GM12878 (cell line): ENCODE measurements at regions not wholly inside any gene's neighbourhood (a gene's known extent, or its start where the extent isn't known, plus 50 kb on each side); places are given as distances from the start of the nearest gene placed in this dataset.

Source experiments
- CBX5 ChIP-seq: sonication (generic); IDR thresholded peaks from 2 replicates; pipeline ENCODE4 v1.6.1; 2016; ENCODE audit warnings: low read depth, moderate library complexity, mild to moderate bottlenecking, inconsistent platforms
- CTCF ChIP-seq, 3 experiments: IDR thresholded peaks in 2 of 3; conservative IDR thresholded peaks in 1 of 3; 2 replicates each; pipeline ENCODE4 v1.5.1; 2011; ENCODE audit warnings: low read depth in 3 of 3, low read length in 3 of 3, mild to moderate bottlenecking in 3 of 3, control low read depth in 2 of 3, moderate library complexity in 2 of 3, inconsistent platforms in 1 of 3, mixed read lengths in 1 of 3; ENCODE audit not compliant: control insufficient read depth in 2 of 3, insufficient read depth in 1 of 3; ENCODE audit errors: extremely low read depth in 1 of 3
- E2F4 ChIP-seq: IDR thresholded peaks from 2 replicates; pipeline ENCODE4 v1.6.1; 2012; ENCODE audit warnings: low read depth, low read length, improper control_type of control experiment
- EP300 ChIP-seq, 2 experiments: fragments of 150-350 bp in 1 of 2; IDR thresholded peaks; 2 replicates each; pipeline ENCODE4 v1.6.1; 2011 to 2012; ENCODE audit warnings: low read depth in 2 of 2, low read length in 2 of 2, borderline replicate concordance in 1 of 2, improper control_type of control experiment in 1 of 2, inconsistent platforms in 1 of 2; ENCODE audit not compliant: control insufficient read depth in 1 of 2
- GABPA ChIP-seq: IDR thresholded peaks from 2 replicates; pipeline ENCODE4 v1.6.1; 2014; ENCODE audit warnings: antibody characterized with exemption, low read depth, mild to moderate bottlenecking, inconsistent platforms
- POLR2A ChIP-seq: IDR thresholded peaks from 2 replicates; pipeline ENCODE4 v1.6.1; 2011; ENCODE audit warnings: low read depth, mild to moderate bottlenecking, low read length
- RAD21 ChIP-seq: IDR thresholded peaks from 2 replicates; pipeline ENCODE4 v1.6.1; 2011; ENCODE audit warnings: mild to moderate bottlenecking, low read depth, low read length, moderate library complexity; ENCODE audit not compliant: insufficient read depth
- REST ChIP-seq: IDR thresholded peaks from 2 replicates; pipeline ENCODE4 v1.6.1; 2012; ENCODE audit warnings: mild to moderate bottlenecking, low read depth, low read length
- RFX5 ChIP-seq: IDR thresholded peaks from 2 replicates; pipeline ENCODE4 v1.6.1; 2011; ENCODE audit warnings: low read depth, low read length, improper control_type of control experiment
- TCF7 ChIP-seq: IDR thresholded peaks from 2 replicates; pipeline ENCODE4 v1.6.1; 2014; ENCODE audit warnings: antibody characterized with exemption, borderline replicate concordance
- USF2 ChIP-seq: IDR thresholded peaks from 2 replicates; pipeline ENCODE4 v1.6.1; 2011; ENCODE audit warnings: low read depth, low read length, improper control_type of control experiment, borderline replicate concordance

- TF ChIP-seq EP300 (IDR thresholded peaks at IDR 0.05; ENCODE audit: borderline replicate concordance in 1 of 2, control insufficient read depth in 1 of 2, low read depth in 2 of 2, low read length in 2 of 2) (no peak), CTCF (IDR thresholded peaks at IDR 0.05 in 2 of 3, conservative IDR thresholded peaks at IDR 0.05 in 1 of 3; ENCODE audit: control insufficient read depth in 2 of 3, extremely low read depth in 1 of 3, insufficient read depth in 1 of 3, low read depth in 3 of 3, low read length in 3 of 3) (no peak), RFX5 (no peak), TCF7 (no peak), GABPA (no peak), CBX5 (no peak), POLR2A (no peak), E2F4 (no peak), REST (no peak), USF2 (no peak), RAD21 (no peak)
These were observed 255.5 kb downstream of the CDK5RAP2 start for GRCh38 chr9:120324461-120324860.
